Neural crest cell (in vitro differentiated cells): ENCODE measurements at regions not wholly inside any gene's neighbourhood (a gene's known extent, or its start where the extent isn't known, plus 50 kb on each side); places are given as distances from the start of the nearest gene placed in this dataset.

Experiments used
- DNase-seq: peaks from one replicate; pipeline ENCODE4 v3.0.0; 2021; ENCODE audit warnings: low read depth, mixed read lengths, low spot score
- H3K27ac Mint-ChIP-seq: one replicate; pipeline ENCODE4 v1.8.0; 2021; ENCODE audit warnings: mild to moderate bottlenecking, mixed read lengths; ENCODE audit not compliant: unreplicated experiment
- H3K27me3 Mint-ChIP-seq: 2 replicates; pipeline ENCODE4 v1.8.0; 2021; ENCODE audit warnings: low read depth, mild to moderate bottlenecking, mixed read lengths
- H3K36me3 Mint-ChIP-seq: 2 replicates; pipeline ENCODE4 v1.8.0; 2021; ENCODE audit warnings: low read depth, mild to moderate bottlenecking, mixed read lengths
- H3K4me1 Mint-ChIP-seq: 2 replicates; pipeline ENCODE4 v1.8.0; 2021; ENCODE audit warnings: mixed read lengths
- H3K4me3 Mint-ChIP-seq: one replicate; pipeline ENCODE4 v1.8.0; 2021; ENCODE audit warnings: mild to moderate bottlenecking, mixed read lengths
- H3K9me3 Mint-ChIP-seq: 2 replicates; pipeline ENCODE4 v1.8.0; 2021; ENCODE audit warnings: mixed read lengths
- TF ChIP-seq, protein P1 (sequence below): fragments of 200-600 bp; sonication (generic); conservative IDR thresholded peaks from 2 replicates; pipeline ENCODE4 v1.5.0; 2021; ENCODE audit warnings: antibody characterized with exemption, mild to moderate bottlenecking

DNA sequence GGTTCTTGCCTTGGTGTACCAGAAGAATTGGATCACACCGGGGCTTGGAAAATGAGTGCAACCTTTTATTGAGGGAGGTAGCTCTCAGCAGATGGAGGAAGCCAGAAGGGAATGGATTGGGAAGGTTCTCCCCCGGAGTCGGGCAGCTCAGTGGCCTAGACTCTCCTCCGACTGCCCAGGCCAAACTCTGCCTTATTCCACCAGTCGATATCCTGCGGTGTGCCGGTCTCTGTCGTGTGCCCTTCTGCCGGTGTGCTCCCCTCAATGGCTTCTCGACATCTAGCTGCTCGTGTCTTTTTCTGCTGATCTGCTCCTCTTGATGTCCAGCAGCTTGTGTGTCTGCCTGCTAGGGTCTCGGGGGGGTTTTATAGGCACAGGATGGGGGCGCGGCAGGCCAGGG is 87.4 kb upstream of the CCL21 start:
- DNase-seq, result no peak
- no peaks in the 10 kb centered on the region for H3K9me3 Mint-ChIP-seq
- peaks cover 63% of the 10 kb centered on the region for H3K27me3 Mint-ChIP-seq
- no peaks in the 10 kb centered on the region for H3K4me1 Mint-ChIP-seq
- H3K4me3 Mint-ChIP-seq, result no peak overlapping the region
- TF ChIP-seq, protein P1, sequence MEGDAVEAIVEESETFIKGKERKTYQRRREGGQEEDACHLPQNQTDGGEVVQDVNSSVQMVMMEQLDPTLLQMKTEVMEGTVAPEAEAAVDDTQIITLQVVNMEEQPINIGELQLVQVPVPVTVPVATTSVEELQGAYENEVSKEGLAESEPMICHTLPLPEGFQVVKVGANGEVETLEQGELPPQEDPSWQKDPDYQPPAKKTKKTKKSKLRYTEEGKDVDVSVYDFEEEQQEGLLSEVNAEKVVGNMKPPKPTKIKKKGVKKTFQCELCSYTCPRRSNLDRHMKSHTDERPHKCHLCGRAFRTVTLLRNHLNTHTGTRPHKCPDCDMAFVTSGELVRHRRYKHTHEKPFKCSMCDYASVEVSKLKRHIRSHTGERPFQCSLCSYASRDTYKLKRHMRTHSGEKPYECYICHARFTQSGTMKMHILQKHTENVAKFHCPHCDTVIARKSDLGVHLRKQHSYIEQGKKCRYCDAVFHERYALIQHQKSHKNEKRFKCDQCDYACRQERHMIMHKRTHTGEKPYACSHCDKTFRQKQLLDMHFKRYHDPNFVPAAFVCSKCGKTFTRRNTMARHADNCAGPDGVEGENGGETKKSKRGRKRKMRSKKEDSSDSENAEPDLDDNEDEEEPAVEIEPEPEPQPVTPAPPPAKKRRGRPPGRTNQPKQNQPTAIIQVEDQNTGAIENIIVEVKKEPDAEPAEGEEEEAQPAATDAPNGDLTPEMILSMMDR, result no peak
- no peak overlapping the region for H3K27ac Mint-ChIP-seq
- no peaks in the 10 kb centered on the region for H3K36me3 Mint-ChIP-seq

DNA sequence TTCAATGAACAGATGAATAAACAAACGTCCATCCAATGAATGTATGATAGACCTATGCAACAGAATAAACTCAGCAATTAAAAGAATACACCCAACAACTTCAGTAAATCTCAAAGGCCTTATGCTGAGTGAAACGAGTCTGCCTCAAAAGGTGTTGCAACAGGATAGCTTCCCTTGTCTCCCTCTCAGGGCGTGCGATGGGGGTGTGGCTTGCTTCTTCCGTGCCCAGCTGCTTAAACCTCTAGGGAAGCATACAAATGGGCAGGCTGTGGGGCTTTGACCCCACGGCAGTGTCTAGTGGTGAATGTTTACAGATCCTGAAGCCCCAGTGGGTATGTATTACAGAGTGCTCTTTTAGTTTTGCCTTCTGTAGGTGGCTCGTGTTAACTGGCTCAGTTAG is 87.0 kb upstream of the CCL21 start:
- TF ChIP-seq, protein P1, result no peak
- Mint-ChIP-seq H3K4me1 (no peaks in the 10 kb centered on the region), H3K9me3 (no peaks in the 10 kb centered on the region), H3K27me3 (peaks cover 67% of the 10 kb centered on the region), H3K36me3 (no peaks in the 10 kb centered on the region), H3K4me3 (no peak overlapping the region), H3K27ac (no peak overlapping the region)
- no peak for DNase-seq

DNA sequence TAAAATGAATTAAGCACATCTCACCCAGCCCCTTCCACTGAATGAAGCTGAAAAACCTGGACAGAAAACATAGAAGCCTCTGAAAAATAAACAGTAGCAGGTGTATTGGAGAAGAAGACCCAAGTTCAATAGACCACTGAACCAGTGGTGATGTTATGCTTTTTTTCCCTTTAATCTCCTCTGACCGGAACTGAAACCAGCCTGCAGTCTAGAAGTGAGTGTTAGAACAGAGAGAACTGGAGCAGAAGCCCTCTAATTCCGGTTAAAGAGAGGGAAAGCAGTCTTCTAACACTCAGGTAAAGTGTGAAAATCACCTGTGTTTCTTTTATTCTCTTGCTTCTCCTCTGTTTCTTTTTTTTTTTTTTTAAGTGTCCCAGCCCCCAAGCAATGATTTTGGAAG is 83.5 kb upstream of the CCL21 start:
- H3K4me1 Mint-ChIP-seq, result no peaks in the 10 kb centered on the region
- H3K27me3 Mint-ChIP-seq, result peaks cover 64% of the 10 kb centered on the region
- no peak for DNase-seq
- TF ChIP-seq, protein P1, result no peak
- no peaks in the 10 kb centered on the region for H3K9me3 Mint-ChIP-seq
- H3K27ac Mint-ChIP-seq, result no peak overlapping the region
- no peaks in the 10 kb centered on the region for H3K36me3 Mint-ChIP-seq
- H3K4me3 Mint-ChIP-seq, result no peak overlapping the region

DNA sequence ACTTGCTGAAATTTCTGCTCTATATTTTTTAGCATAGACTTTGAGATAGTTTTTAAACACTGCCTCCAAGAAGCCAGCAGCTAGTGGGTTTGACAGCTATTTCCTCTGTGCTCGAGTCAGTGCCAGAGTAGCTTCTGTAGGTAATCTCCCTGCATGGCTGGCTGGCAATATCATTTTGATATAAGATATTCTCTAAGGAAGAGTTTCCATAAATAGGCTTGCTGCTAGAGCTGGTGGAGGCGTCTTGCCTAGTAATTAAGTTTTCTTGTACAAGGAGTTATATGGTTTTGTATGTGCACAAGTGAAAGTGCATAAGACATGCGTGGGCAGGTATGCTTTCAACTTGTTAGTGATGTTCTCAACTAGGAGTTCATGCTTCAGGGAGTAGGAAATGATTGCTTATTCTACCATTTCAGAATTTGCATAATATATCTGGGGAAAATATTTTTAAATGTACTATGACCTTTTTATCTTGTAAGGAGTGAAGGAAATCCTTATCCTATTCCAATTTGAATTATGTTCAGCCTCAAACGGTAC is 74.1 kb upstream of the CCL21 start:
- Mint-ChIP-seq H3K9me3 (no peaks in the 10 kb centered on the region), H3K36me3 (no peaks in the 10 kb centered on the region), H3K27me3 (peaks cover 36% of the 10 kb centered on the region), H3K27ac (no peak overlapping the region), H3K4me1 (no peaks in the 10 kb centered on the region), H3K4me3 (no peak overlapping the region)
- no peak for DNase-seq
- TF ChIP-seq, protein P1, result no peak

DNA sequence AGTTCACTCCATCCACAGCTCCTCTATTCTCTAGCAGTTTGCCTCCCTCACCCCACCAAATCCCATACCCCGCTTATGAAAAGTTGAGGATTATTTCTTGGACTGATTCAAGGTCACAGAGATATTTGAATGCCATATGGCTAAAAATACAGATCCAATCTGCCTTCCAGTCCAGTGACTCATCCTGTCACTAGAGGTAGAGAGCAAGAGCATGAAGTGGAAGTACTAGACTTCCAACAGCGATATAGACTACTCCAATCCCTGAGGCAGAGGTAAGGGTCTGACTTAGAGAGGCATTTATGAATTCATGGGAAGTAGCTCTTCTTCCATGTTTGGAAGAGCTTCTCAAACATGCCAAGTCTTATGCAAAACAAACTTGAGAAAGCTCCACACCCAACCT is 72.4 kb upstream of the CCL21 start:
- Mint-ChIP-seq H3K27ac (no peak overlapping the region), H3K27me3 (peaks cover 35% of the 10 kb centered on the region), H3K4me1 (no peaks in the 10 kb centered on the region), H3K9me3 (no peaks in the 10 kb centered on the region), H3K36me3 (no peaks in the 10 kb centered on the region), H3K4me3 (no peak overlapping the region)
- TF ChIP-seq, protein P1, result no peak
- DNase-seq, result no peak

DNA sequence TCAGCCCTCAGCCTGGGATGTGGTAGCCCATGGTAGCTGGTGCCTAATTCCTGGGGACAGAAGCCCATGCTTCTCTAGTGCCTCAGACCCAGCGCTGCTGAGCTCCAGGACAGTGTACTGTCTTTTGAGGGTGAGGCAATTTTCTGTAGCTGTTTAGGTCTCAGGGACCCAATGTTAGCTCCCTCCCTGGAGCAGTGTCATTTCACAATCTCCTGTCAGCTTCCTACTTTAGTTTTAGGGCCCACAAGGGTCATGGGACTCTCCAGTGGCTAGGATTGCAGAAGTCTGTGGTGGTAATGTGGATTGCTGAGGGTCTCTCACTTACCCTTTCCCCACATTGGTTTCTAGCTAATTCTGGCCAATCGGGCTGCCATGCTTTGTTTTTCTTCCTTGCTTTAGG is 67.7 kb upstream of the CCL21 start:
- Mint-ChIP-seq H3K36me3 (no peaks in the 10 kb centered on the region), H3K9me3 (no peaks in the 10 kb centered on the region), H3K27me3 (peaks cover 47% of the 10 kb centered on the region), H3K4me3 (no peak overlapping the region), H3K4me1 (no peaks in the 10 kb centered on the region), H3K27ac (no peak overlapping the region)
- TF ChIP-seq, protein P1, result no peak
- no peak for DNase-seq
